CD4-positive, CD25-positive, alpha-beta regulatory T cell (primary cell): ENCODE measurements at regions not wholly inside any gene's neighbourhood (a gene's known extent, or its start where the extent isn't known, plus 50 kb on each side); places are given as distances from the start of the nearest gene placed in this dataset.
"Not testable (repeated sequence)": the region's sequence is repeated elsewhere in the genome, so short reads cannot be mapped to it uniquely, and the experiment has no call there.

ENCODE experiments used
- ATAC-seq, 2 donors: fragments of 150-1000 bp; cut with Tn5 transposase; one replicate each; pipeline ENCODE4 v1.10.0; 2021; ENCODE audit warnings: low read depth in 2 of 2, moderate number of reproducible peaks in 2 of 2, moderate library complexity in 1 of 2
- DNase-seq, 3 donors: peaks; one replicate each; pipeline versions ENCODE4 v3.0.0 to v3.0.0-alpha.2; 2012 to 2022; ENCODE audit warnings: mixed read lengths in 1 of 3
- H3K27ac ChIP-seq: one replicate; pipeline ENCODE4 v1.7.0; 2013; ENCODE audit warnings: mild to moderate bottlenecking, low read length; ENCODE audit not compliant: insufficient read depth, poor library complexity, severe bottlenecking
- H3K27me3 ChIP-seq: one replicate; pipeline ENCODE4 v1.7.0; 2013; ENCODE audit warnings: low read length; ENCODE audit not compliant: control insufficient read depth, insufficient read depth
- H3K36me3 ChIP-seq: one replicate; pipeline ENCODE4 v1.7.0; 2013; ENCODE audit warnings: mild to moderate bottlenecking, low read length, moderate library complexity; ENCODE audit not compliant: control insufficient read depth, insufficient read depth
- H3K4me1 ChIP-seq: 2 replicates; pipeline ENCODE4 v1.7.0; 2013; ENCODE audit warnings: mild to moderate bottlenecking, low read length; ENCODE audit not compliant: insufficient read depth, control insufficient read depth, poor library complexity, severe bottlenecking
- H3K4me3 ChIP-seq: one replicate; pipeline ENCODE4 v1.7.0; 2013; ENCODE audit warnings: low read depth, mild to moderate bottlenecking, low read length, moderate library complexity
- H3K9me3 ChIP-seq, 2 experiments: 1 replicate in 1 of 2; 2 replicates in 1 of 2; pipeline ENCODE4 v1.7.0; 2013; ENCODE audit warnings: low read length in 2 of 2, mild to moderate bottlenecking in 1 of 2, moderate library complexity in 1 of 2; ENCODE audit not compliant: control insufficient read depth in 2 of 2
- H3K27ac Mint-ChIP-seq, 3 donors: one replicate each; pipeline ENCODE4 v1.8.0; 2020 to 2022; ENCODE audit warnings: mild to moderate bottlenecking in 3 of 3, mixed read lengths in 3 of 3, moderate library complexity in 2 of 3
- H3K27me3 Mint-ChIP-seq: one replicate; pipeline ENCODE4 v1.8.0; 2022; ENCODE audit warnings: mild to moderate bottlenecking, mixed read lengths
- H3K36me3 Mint-ChIP-seq: one replicate; pipeline ENCODE4 v1.8.0; 2020; ENCODE audit warnings: mixed read lengths
- H3K4me1 Mint-ChIP-seq, 4 donors: one replicate each; pipeline ENCODE4 v1.8.0; 2020 to 2022; ENCODE audit warnings: mixed read lengths in 4 of 4, mild to moderate bottlenecking in 1 of 4
- H3K4me3 Mint-ChIP-seq, 4 donors: one replicate each; pipeline ENCODE4 v1.8.0; 2020 to 2022; ENCODE audit warnings: mild to moderate bottlenecking in 4 of 4, mixed read lengths in 4 of 4, moderate library complexity in 3 of 4
- H3K9me3 Mint-ChIP-seq, 7 donors: one replicate each; pipeline ENCODE4 v1.8.0; 2020 to 2022; ENCODE audit warnings: mixed read lengths in 7 of 7, mild to moderate bottlenecking in 3 of 7, moderate library complexity in 2 of 7

- Histone ChIP-seq H3K4me3 (no peak overlapping the region), H3K4me1 (peaks cover 4% of the 10 kb centered on the region), H3K9me3 (no peaks in the 10 kb centered on the region), H3K36me3 (no peaks in the 10 kb centered on the region), H3K27ac (no peak overlapping the region), H3K27me3 (peaks cover 3% of the 10 kb centered on the region)
- Mint-ChIP-seq H3K27me3 (peaks cover 18% of the 10 kb centered on the region), H3K4me3 (no peak overlapping the region), H3K36me3 (peaks cover 3% of the 10 kb centered on the region), H3K27ac (no peak overlapping the region), H3K4me1 (peaks cover 0 to 8% (median 2%) of the 10 kb centered on the region in 4 donors), H3K9me3 (peaks cover 0 to 4% (median 0%) of the 10 kb centered on the region in 7 donors)
- DNase-seq (no peak), ATAC-seq (no peak)
Observed at GRCh38 chr13:20295956-20296355, 63.8 kb upstream of the GJB6 start.

DNA sequence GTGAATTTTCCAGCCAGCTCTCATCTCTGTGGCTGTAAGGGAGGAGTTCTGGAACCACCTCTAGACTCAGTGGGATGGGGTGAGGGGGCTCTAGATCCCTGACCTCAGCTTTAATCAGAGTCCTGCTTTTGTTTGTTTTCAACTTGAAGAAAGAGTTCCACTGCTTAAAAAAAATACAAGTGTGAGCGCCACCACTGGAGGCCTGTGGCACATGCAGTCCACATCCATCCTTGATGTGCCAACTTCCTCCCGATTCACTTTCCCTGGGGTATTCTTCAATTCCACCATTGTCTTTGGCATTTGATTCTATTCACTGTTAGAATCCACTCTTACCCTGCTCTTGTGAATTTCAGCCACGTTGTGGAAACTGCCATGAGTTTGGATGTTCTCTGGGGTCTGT is 62.4 kb upstream of the GJB6 start:
- Mint-ChIP-seq H3K36me3 (peaks cover 3% of the 10 kb centered on the region), H3K27ac (no peak overlapping the region), H3K27me3 (peaks cover 15% of the 10 kb centered on the region), H3K4me3 (no peak overlapping the region), H3K4me1 (peaks cover 0 to 8% (median 2%) of the 10 kb centered on the region in 4 donors), H3K9me3 (peaks cover 0 to 4% (median 0%) of the 10 kb centered on the region in 7 donors)
- Histone ChIP-seq H3K36me3 (no peaks in the 10 kb centered on the region), H3K4me3 (no peak overlapping the region), H3K27me3 (no peaks in the 10 kb centered on the region), H3K9me3 (no peaks in the 10 kb centered on the region), H3K27ac (no peak overlapping the region), H3K4me1 (peaks cover 4% of the 10 kb centered on the region)
- no peak for ATAC-seq
- no peak for DNase-seq

GRCh38 chr13:20292301-20292700 is 60.2 kb upstream of the GJB6 start:
- not testable (repeated sequence) for H3K36me3 ChIP-seq, H3K27ac ChIP-seq, H3K4me3 Mint-ChIP-seq, H3K27me3 Mint-ChIP-seq, H3K9me3 Mint-ChIP-seq, H3K4me1 ChIP-seq, H3K27me3 ChIP-seq, DNase-seq, H3K36me3 Mint-ChIP-seq, H3K27ac Mint-ChIP-seq, H3K9me3 ChIP-seq, ATAC-seq, H3K4me3 ChIP-seq, H3K4me1 Mint-ChIP-seq

DNA sequence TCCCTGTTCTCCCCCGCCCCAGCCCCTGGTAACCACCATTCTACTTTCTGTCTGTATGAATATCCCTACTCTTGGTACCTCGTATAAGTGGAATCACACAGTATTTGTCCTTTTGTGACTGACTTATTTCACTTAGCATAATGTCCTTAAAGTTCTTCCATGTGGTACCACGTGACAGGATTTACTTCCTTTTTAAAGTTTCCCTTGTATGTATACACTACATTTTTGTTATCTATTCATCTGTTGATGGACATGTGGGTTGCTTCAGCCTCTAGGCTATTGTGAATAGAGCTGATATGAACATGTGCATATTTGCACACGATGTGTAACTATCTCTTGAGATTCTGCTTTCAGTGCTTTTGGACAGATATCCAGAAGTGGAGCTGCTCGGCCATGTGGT is 59.6 kb upstream of the GJB6 start:
- Histone ChIP-seq H3K36me3 (no peaks in the 10 kb centered on the region), H3K9me3 (peaks cover 0 to 3% of the 10 kb centered on the region in 2 experiments), H3K27ac (no peak overlapping the region), H3K4me3 (no peak overlapping the region), H3K4me1 (peaks cover 4% of the 10 kb centered on the region), H3K27me3 (no peaks in the 10 kb centered on the region)
- no peak for DNase-seq
- Mint-ChIP-seq H3K4me1 (peaks cover 0 to 4% (median 2%) of the 10 kb centered on the region in 4 donors), H3K36me3 (no peaks in the 10 kb centered on the region), H3K27ac (no peak overlapping the region), H3K9me3 (peaks cover 0 to 11% (median 7%) of the 10 kb centered on the region in 7 donors), H3K27me3 (peaks cover 9% of the 10 kb centered on the region), H3K4me3 (no peak overlapping the region)
- ATAC-seq = no peak

- no peaks in the 10 kb centered on the region for H3K36me3 Mint-ChIP-seq
- Histone ChIP-seq H3K9me3 (peaks cover under 1 to 9% of the 10 kb centered on the region in 2 experiments), H3K36me3 (no peaks in the 10 kb centered on the region), H3K27me3 (no peaks in the 10 kb centered on the region), H3K4me3 (no peak overlapping the region), H3K27ac (no peak overlapping the region), H3K4me1 (peaks cover 4% of the 10 kb centered on the region)
- H3K27me3 Mint-ChIP-seq = peaks cover 9% of the 10 kb centered on the region
- H3K4me1 Mint-ChIP-seq = peaks cover 0 to 4% (median 2%) of the 10 kb centered on the region in 4 donors
- H3K4me3 Mint-ChIP-seq = no peak overlapping the region
- DNase-seq (peak in 1 of 3 donors; percentile 9), ATAC-seq (no peak)
- peaks cover 0 to 17% (median 12%) of the 10 kb centered on the region in 7 donors for H3K9me3 Mint-ChIP-seq
- no peak overlapping the region for H3K27ac Mint-ChIP-seq
Observed at GRCh38 chr13:20291037-20291436, 58.9 kb upstream of the GJB6 start.

GRCh38 chr13:20288561-20288960 is 56.4 kb upstream of the GJB6 start:
- no peak for DNase-seq
- Mint-ChIP-seq H3K36me3 (peaks cover 4% of the 10 kb centered on the region), H3K27me3 (peaks cover 13% of the 10 kb centered on the region)

GRCh38 chr13:20287976-20288375 is 55.9 kb upstream of the GJB6 start:
- H3K9me3 Mint-ChIP-seq = peaks cover 3 to 33% (median 21%) of the 10 kb centered on the region in 7 donors
- H3K27me3 Mint-ChIP-seq = peaks cover 13% of the 10 kb centered on the region
- H3K4me3 Mint-ChIP-seq = no peak overlapping the region
- H3K36me3 ChIP-seq = no peaks in the 10 kb centered on the region
- ATAC-seq (no peak), DNase-seq (no peak)
- H3K4me3 ChIP-seq = no peak overlapping the region
- H3K36me3 Mint-ChIP-seq = peaks cover 4% of the 10 kb centered on the region
- H3K4me1 Mint-ChIP-seq = peaks cover 0 to 4% (median 2%) of the 10 kb centered on the region in 4 donors
- H3K9me3 ChIP-seq = peaks cover 22 to 39% of the 10 kb centered on the region in 2 experiments
- no peak overlapping the region for H3K27ac ChIP-seq
- H3K27me3 ChIP-seq = no peaks in the 10 kb centered on the region
- H3K27ac Mint-ChIP-seq = no peak overlapping the region
- peaks cover 4% of the 10 kb centered on the region for H3K4me1 ChIP-seq

More at GRCh38 chr13:20288561-20288960, 56.4 kb upstream of the GJB6 start:
- Histone ChIP-seq H3K9me3 (peaks cover 19 to 33% of the 10 kb centered on the region in 2 experiments), H3K27me3 (no peaks in the 10 kb centered on the region), H3K36me3 (no peaks in the 10 kb centered on the region), H3K4me1 (peaks cover 4% of the 10 kb centered on the region), H3K4me3 (no peak overlapping the region), H3K27ac (no peak overlapping the region)
- H3K4me3 Mint-ChIP-seq = no peak overlapping the region
- H3K4me1 Mint-ChIP-seq = peaks cover 0 to 4% (median 2%) of the 10 kb centered on the region in 4 donors
- no peak overlapping the region for H3K27ac Mint-ChIP-seq
- peaks cover 3 to 29% (median 21%) of the 10 kb centered on the region in 7 donors for H3K9me3 Mint-ChIP-seq
- ATAC-seq = no peak

DNA sequence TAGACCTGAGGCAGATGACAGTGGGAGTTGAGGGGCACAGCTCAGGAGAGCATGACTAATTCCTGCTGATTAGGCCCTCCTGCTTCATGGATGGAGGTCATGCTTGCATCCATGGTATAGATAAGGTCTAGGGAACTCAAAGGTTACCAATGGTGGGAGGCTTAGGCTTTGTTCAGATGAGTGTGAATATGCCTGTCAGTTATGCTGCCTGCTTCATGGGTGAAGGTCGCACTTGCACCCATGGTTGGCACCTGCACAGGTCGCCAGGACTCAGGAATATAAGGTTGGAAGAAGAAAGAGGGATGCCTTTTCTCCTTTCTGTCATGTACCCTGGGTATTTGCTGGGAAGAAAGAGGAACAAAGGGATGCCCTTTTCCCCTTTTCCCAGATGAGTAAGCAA is 53.4 kb upstream of the GJB6 start:
- Histone ChIP-seq H3K27ac (no peak overlapping the region), H3K4me1 (no peaks in the 10 kb centered on the region), H3K36me3 (no peaks in the 10 kb centered on the region), H3K27me3 (no peaks in the 10 kb centered on the region), H3K9me3 (peaks cover 24 to 49% of the 10 kb centered on the region in 2 experiments), H3K4me3 (no peak overlapping the region)
- H3K4me1 Mint-ChIP-seq = no peaks in the 10 kb centered on the region
- peaks cover 4% of the 10 kb centered on the region for H3K36me3 Mint-ChIP-seq
- H3K9me3 Mint-ChIP-seq = peaks cover 4 to 42% (median 21%) of the 10 kb centered on the region in 7 donors
- DNase-seq = no peak
- H3K27me3 Mint-ChIP-seq = peaks cover 13% of the 10 kb centered on the region
- no peak overlapping the region for H3K27ac Mint-ChIP-seq
- no peak for ATAC-seq
- no peak overlapping the region for H3K4me3 Mint-ChIP-seq
